Testis (tissue), 2 donors: ENCODE measurements at regions not wholly inside any gene's neighbourhood (a gene's known extent, or its start where the extent isn't known, plus 50 kb on each side); places are given as distances from the start of the nearest gene placed in this dataset.

Experiments
- DNase-seq: peaks from one replicate; pipeline ENCODE4 v3.0.0-alpha.2; 2019
- H3K27ac ChIP-seq, 2 donors: fragments of 200-600 bp; sonication (generic); one replicate each; pipeline ENCODE4 v1.5.1; 2019
- H3K27me3 ChIP-seq: fragments of 200-600 bp; sonication (generic); one replicate; pipeline ENCODE4 v1.5.1; 2019
- H3K36me3 ChIP-seq: fragments of 200-600 bp; sonication (generic); one replicate; pipeline ENCODE4 v1.5.1; 2017; ENCODE audit warnings: low read depth; ENCODE audit errors: missing control alignments
- H3K4me1 ChIP-seq: fragments of 200-600 bp; sonication (generic); one replicate; pipeline ENCODE4 v1.5.1; 2019
- H3K4me3 ChIP-seq, 2 donors: fragments of 200-600 bp; sonication (generic); one replicate each; pipeline ENCODE4 v1.5.1; 2017 to 2019
- H3K9me3 ChIP-seq: fragments of 200-600 bp; sonication (generic); one replicate; pipeline ENCODE4 v1.5.1; 2017
- CTCF ChIP-seq, 3 experiments: fragments of 450-650 bp in 2 of 3; fragments of 200-600 bp in 1 of 3; sonication (generic) in 1 of 3; IDR thresholded peaks; one replicate each; pipeline ENCODE4 v1.5.1; 2016 to 2019; ENCODE audit warnings: antibody characterized with exemption in 3 of 3, mild to moderate bottlenecking in 2 of 3, moderate library complexity in 1 of 3
- POLR2A ChIP-seq: fragments of 450-650 bp; IDR thresholded peaks from one replicate; pipeline ENCODE4 v1.6.1; 2017; ENCODE audit warnings: antibody characterized with exemption, mild to moderate bottlenecking, moderate library complexity
- WGBS, 2 donors: methylation state at CpG; one replicate each; pipeline ENCODE4 v1.1.5; 2018; 5-methylcytosine and 5-hydroxymethylcytosine counted together
- intact Hi-C: fragments of 100-400 bp; cut with DNase I; formaldehyde crosslinking; loops from one replicate; pipeline ENCODE4 v1.15.1; 2023; ENCODE audit warnings: low total_unique reads

GRCh38 chr18:73923866-73924265, 223.8 kb downstream of the FBXO15 start:
- Histone ChIP-seq H3K9me3 (no peaks in the 10 kb centered on the region), H3K4me1 (no peaks in the 10 kb centered on the region), H3K27me3 (no peaks in the 10 kb centered on the region), H3K27ac (no peak overlapping the region), H3K4me3 (no peak overlapping the region), H3K36me3 (no peaks in the 10 kb centered on the region)
- 89 to 93% methylated on average over 3 of the region's 3 CpGs for WGBS, 2 donors
- no peak for TF ChIP-seq POLR2A
- TF ChIP-seq CTCF (IDR thresholded peaks at IDR 0.05), result no peak
- intact Hi-C loops, result no loop called here
- DNase-seq, result no peak

- no peaks in the 10 kb centered on the region for H3K4me1 ChIP-seq
These were observed 227.6 kb downstream of the FBXO15 start for GRCh38 chr18:73920033-73920432.

GRCh38 chr18:73918816-73919215, 228.8 kb downstream of the FBXO15 start:
- WGBS, 2 donors, result 90 to 94% methylated on average over 5 of the region's 5 CpGs
- H3K27me3 ChIP-seq, result no peaks in the 10 kb centered on the region
- no peaks in the 10 kb centered on the region for H3K36me3 ChIP-seq
- H3K27ac ChIP-seq, result no peak overlapping the region
- H3K4me1 ChIP-seq, result no peaks in the 10 kb centered on the region
- H3K9me3 ChIP-seq, result no peaks in the 10 kb centered on the region
- intact Hi-C loops, result no loop called here
- H3K4me3 ChIP-seq, result no peak overlapping the region
- DNase-seq, result no peak
- no peak for TF ChIP-seq CTCF (IDR thresholded peaks at IDR 0.05)
- no peak for TF ChIP-seq POLR2A

More at GRCh38 chr18:73920033-73920432, 227.6 kb downstream of the FBXO15 start:
- intact Hi-C loops, result no loop called here
- no peaks in the 10 kb centered on the region for H3K9me3 ChIP-seq
- no peaks in the 10 kb centered on the region for H3K27me3 ChIP-seq
- TF ChIP-seq CTCF (IDR thresholded peaks at IDR 0.05), result no peak
- no peak for TF ChIP-seq POLR2A
- WGBS, 2 donors, result 87 to 88% methylated on average over 2 of the region's 2 CpGs
- DNase-seq, result no peak
- no peak overlapping the region for H3K4me3 ChIP-seq
- no peaks in the 10 kb centered on the region for H3K36me3 ChIP-seq
- no peak overlapping the region for H3K27ac ChIP-seq

- Histone ChIP-seq H3K36me3 (no peaks in the 10 kb centered on the region), H3K4me1 (no peaks in the 10 kb centered on the region), H3K4me3 (no peak overlapping the region), H3K27me3 (no peaks in the 10 kb centered on the region), H3K27ac (no peak overlapping the region), H3K9me3 (no peaks in the 10 kb centered on the region)
- TF ChIP-seq CTCF (IDR thresholded peaks at IDR 0.05) (no peak), POLR2A (no peak)
- 88 to 96% methylated on average over 1 of the region's 1 CpG for WGBS, 2 donors
- no peak for DNase-seq
- intact Hi-C loops, result no loop called here
These were observed 230.6 kb downstream of the FBXO15 start for GRCh38 chr18:73917046-73917445.

- TF ChIP-seq CTCF (IDR thresholded peaks at IDR 0.05) (no peak), POLR2A (no peak)
- H3K27ac ChIP-seq, result no peak overlapping the region
- no peaks in the 10 kb centered on the region for H3K4me1 ChIP-seq
- DNase-seq, result no peak
- H3K27me3 ChIP-seq, result no peaks in the 10 kb centered on the region
- H3K9me3 ChIP-seq, result no peaks in the 10 kb centered on the region
- 69 to 86% methylated on average over 8 of the region's 8 CpGs for WGBS, 2 donors
- intact Hi-C loops, result no loop called here
- no peak overlapping the region for H3K4me3 ChIP-seq
- no peaks in the 10 kb centered on the region for H3K36me3 ChIP-seq
These were observed 234.1 kb downstream of the FBXO15 start for GRCh38 chr18:73913505-73913904.
